GM19328 (cell line): ENCODE measurements at regions not wholly inside any gene's neighbourhood (a gene's known extent, or its start where the extent isn't known, plus 50 kb on each side); places are given as distances from the start of the nearest gene placed in this dataset.

Source experiments
- ATAC-seq: cut with Tn5 transposase; IDR thresholded peaks from one replicate; pipeline ENCODE4 v1.9.1; 2021; ENCODE audit warnings: mild to moderate bottlenecking, moderate library complexity; ENCODE audit not compliant: unreplicated experiment

- no peak for ATAC-seq
These were observed 68.5 kb downstream of the EFNB1 start for GRCh38 chrX:68897118-68897945.

DNA sequence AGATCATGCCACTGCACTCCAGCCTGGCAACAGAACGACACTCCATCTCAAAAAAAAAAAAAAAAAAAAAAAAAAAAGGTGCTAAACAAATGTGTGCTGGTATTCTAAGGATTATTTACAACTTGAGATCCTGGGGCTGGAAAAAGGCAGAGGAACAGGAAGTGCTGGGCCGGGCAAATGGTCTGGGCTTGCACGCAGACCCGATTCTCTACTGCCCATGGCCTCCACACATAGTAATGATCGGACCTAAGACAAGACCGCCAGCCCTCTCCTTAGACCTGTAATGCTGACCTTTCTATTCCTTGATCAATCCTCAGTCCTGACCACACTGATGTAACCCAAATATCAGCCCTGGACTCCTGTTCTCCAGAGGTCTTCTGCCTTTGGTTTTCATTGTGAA is 67.8 kb downstream of the EFNB1 start:
- ATAC-seq: no peak

- no peak for ATAC-seq
These were observed 67.0 kb downstream of the EFNB1 start for GRCh38 chrX:68895778-68896177.

DNA sequence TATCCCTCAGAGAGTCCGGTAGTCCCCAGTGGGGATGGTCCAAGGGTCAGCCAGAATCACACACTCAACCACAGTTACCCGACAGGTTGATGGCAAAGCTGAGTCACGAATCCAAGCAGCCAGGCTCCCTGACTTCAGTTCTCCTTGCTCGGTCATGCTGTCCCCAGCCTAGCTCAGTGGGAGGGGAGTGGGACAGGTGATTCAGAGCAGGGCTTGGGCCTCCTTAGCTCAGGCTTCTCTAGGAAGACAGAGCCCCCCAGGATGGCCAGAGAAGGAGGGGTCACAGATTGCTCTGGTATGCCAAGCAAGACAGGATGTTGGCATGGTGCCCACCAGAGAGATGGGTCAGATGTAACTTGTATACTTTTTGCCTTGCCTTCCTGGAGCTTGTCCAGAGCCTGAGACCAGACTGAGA is 66.5 kb downstream of the EFNB1 start:
- ATAC-seq: no peak

- no peak for ATAC-seq
These were observed 65.9 kb downstream of the EFNB1 start for GRCh38 chrX:68894513-68895340.

DNA sequence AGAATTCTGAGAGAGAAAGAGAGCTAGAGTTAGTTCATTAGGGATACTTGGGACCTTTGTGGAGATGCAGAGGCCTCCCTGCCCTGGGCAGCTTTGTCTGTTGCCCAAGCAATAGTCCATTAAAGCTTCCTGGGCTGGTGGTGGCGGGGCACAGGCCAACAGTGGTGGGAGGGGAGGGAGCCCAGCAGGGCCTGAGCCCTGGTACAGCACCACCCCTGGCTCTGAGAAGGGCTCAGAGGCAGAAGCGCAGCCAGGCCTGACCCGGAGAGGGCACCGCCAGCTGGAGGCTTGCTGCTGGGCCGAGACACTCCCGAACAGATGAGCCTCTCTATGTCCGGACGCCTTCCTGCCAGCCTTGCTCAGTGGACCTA is 65.3 kb downstream of the EFNB1 start:
- ATAC-seq: no peak

DNA sequence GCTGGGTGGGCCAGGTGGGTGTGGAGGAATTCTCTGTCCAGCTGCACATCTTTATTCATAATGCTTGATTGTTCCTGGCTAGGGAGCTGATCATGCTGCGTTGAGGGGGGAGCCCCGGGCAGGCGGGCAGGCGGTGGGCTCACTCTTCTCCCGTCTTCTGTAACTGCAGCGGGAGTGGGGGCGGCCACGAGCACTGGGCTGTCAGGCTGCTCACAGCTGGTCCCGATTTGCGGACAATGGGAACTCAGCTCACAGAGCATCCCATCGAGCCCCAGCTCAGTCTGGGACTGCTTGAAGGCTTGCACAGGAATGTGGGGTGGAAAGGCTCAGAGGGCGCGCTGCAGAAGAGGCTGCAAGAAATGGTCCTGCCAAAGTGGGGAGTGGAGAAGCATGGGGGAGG is 63.8 kb downstream of the EFNB1 start:
- no peak for ATAC-seq

GRCh38 chrX:68892134-68892533 is 63.3 kb downstream of the EFNB1 start:
- no peak for ATAC-seq
